NCI-H2081 (cell line): ENCODE measurements at regions not wholly inside any gene's neighbourhood (a gene's known extent, or its start where the extent isn't known, plus 50 kb on each side); places are given as distances from the start of the nearest gene placed in this dataset.
"Not testable (repeated sequence)": the region's sequence is repeated elsewhere in the genome, so short reads cannot be mapped to it uniquely, and the experiment has no call there.

Source experiments
- DNase-seq, 2 experiments: peaks; one replicate each; lab custom pipeline; 2025; lab: John Stamatoyannopoulos, UW

DNA sequence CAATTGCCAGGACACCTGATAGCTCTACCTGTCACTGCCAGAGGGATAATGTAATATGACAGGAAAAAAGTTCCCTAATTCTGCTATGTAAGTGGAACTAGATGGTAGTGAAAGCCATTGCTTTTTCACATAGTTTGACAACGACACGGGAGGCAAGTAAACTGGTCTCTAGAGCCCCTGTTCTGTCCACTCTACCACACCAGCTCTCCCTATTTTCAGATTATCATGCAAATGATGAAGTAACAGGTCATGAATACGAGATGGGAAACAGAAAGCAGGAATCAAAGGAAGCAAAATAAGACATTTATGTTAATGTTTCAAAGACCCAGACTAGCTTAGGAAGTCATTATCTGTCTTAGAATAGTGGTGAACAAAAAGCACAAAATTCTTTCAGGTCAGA, 56.2 kb downstream of the TAF11L14 start:
- DNase-seq: no peak

GRCh38 chr5:17691762-17692161, 57.5 kb downstream of the TAF11L14 start:
- no peak for DNase-seq

- DNase-seq: no peak
Observed at GRCh38 chr5:17694371-17694770, 60.1 kb downstream of the TAF11L14 start.

DNA sequence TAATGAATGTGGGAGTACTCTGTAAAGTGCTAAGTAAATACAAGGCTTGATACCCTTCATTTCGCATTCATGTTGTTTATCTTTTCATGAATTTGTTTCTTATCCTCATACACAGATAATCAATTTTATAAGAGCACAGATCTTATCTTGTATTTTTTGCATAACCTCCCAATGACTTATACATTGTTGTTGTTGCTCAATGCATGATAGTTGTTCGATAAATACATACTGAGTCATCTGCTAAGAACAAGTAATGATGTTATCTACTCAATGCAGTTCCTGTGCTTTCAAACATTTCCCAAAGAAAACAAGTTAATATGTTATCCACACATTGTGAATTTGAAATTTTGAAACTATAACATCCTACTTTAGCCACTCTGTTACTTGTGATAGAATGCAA, 60.7 kb downstream of the TAF11L14 start:
- no peak for DNase-seq

DNA sequence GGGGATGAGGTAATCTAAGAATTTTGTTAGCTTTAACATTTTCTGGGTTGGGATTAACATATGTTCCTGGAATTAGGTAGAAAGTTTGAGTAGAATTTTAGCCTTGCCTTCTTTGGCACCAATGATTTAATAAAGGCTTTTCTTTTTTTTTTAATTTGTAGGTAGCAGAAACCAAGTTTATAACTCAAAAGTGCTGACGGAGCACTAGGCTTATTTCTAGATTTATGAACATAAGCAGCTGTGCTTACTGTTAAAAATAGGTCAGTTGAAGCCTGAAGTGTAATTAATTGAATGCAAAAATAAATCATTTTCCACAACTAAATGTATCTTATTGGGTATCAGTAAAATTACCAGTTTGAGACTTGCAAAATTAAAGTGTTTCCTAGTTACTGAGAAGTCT, 62.4 kb downstream of the TAF11L14 start:
- no peak for DNase-seq

GRCh38 chr5:17697671-17698070, 63.4 kb downstream of the TAF11L14 start:
- no peak for DNase-seq

DNA sequence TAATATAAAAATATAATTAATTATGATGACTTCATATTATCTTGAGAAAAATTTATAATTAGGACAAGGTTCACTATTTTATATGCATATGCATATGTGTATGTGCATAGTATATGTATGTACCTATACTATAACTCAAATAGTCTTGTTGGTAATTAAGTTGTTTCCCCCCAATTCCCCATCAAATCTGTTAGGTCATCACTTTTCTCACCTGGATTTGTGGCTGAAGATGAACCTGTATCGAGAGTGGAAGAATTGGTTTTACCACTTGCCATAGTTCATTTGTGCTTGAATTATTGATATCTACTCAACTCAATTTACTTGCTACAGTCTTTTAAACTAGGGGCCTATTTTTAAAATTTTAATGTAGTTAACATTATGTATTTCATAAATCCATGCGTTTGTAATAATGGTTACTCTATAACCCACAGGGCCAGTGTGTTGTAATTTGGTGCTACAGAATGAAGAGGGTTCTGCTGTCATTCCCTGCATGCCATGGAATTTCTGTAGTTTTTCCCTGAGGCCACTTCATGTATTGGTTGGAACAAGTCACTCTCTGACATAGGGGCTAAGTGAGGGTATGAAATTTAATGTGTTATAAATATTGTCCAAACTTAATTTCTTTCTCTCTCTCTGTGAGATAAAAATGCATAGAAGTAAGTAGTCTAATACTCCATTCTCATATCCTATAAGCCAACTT, 74.9 kb downstream of the TAF11L14 start:
- no peak for DNase-seq

- DNase-seq: no peak
Observed at GRCh38 chr5:17713301-17713700, 79.0 kb downstream of the TAF11L14 start.

- DNase-seq: no peak
Observed at GRCh38 chr5:17714186-17714585, 79.9 kb downstream of the TAF11L14 start.

GRCh38 chr5:17719592-17719991, 85.3 kb downstream of the TAF11L14 start:
- DNase-seq: no peak

DNA sequence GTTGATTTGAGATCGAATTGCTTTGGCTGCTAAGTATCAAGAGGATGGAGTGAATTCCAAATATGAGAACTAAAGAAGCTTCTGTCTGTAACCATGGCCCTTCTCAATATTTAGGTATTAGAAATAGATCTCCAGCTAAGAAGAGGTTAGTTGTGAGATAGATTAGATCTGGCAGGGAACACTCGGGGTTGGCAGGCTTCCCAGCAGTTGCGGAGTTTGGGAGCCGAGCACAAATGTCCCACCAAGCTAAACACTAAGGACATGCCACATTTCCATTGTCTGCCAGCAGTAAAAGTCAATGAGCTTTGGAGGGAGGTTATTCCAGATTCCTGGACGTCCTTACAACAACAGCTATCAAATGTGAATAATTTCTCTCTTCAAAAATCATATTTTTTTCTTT, 85.8 kb downstream of the TAF11L14 start:
- DNase-seq: peak; percentile 14 to 54

DNA sequence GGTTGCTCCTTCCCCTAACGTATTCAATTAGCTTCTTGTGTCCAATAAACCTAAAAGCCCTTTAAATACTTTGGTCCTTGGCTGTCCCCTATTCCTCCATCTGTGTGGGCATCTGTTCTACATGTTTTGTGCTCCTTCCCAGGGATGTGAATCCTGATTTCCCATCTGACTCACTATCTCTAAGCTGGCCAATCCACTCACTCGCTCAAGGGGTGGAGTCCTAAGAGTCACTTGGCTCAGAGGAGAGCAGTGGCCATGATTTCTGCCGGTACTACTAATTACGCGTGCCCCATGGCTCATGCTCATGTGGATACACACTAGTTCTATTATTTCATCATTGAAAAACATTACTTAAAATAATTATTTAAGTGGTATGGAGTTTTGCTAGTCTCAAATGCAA, 89.6 kb downstream of the TAF11L14 start:
- DNase-seq: no peak

DNA sequence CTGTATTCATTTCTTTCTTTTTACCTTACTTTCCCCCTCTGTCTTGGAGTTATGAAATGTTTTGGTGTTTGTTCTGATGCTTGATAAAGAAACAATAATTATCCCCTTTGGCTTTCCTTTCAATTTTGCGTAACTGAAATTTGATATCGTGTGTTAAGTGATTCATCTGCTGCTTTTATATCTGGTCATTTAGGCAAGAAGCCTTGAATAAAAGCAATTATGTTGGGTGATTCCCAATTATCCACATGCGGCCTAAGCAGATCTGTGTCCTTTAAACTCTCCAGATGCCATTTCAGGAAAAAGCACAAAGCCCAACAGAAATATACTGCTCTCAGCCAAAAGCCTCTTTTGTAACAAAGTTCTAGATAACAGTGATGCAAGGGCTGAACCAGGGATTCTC, 92.8 kb downstream of the TAF11L14 start:
- peak; percentile 12 to 73 for DNase-seq

GRCh38 chr5:17730421-17730820, 96.2 kb downstream of the TAF11L14 start:
- DNase-seq: no peak

DNA sequence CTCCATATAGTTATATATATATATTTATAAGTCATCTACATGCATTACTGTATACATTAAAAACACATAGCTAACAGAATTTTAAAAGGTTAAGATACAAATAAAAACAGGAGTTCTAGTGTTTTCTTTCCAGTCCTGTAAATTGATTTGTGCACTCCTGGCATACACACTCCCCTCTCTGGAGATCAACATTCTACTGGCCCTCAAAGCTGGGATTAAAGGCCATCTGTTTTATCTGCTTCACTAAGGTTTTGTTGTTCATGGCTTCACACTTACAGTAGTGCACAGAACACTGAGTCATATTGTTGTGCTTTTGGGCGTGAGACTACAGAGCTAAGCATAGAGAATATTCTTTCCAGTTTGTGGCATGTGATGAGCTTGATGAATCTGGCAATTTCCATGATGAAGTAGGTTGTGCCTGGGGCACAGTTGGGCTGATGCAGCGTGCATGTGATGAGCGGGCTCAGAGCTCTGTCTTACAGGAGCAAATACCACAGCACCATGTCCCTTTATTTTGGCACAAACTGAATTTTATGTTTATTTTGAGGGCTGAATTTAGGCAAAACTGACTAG, 98.2 kb downstream of the TAF11L14 start:
- no peak for DNase-seq

DNA sequence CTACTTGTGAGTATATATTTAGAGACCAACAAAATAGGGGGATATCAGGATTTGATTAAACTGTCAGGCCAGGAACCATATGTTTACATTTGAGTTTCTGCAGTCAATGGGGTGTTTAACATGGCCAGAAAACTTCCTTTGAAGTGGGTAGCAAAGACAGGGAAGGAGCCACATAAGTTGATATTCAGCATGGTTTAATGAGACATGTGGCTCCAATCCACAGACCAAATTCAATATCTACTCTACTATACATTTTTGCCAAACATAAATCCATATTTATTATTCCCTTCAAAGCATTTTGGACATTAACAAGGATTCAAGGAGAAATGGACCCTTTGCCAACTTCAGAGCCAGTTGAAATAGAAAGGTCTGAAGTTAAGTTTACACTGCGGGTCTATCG, 99.8 kb downstream of the TAF11L14 start:
- DNase-seq: no peak

GRCh38 chr5:17735761-17736160, 101.5 kb downstream of the TAF11L14 start:
- DNase-seq: no peak

- DNase-seq: no peak
Observed at GRCh38 chr5:17737092-17737491, 102.8 kb downstream of the TAF11L14 start.

- DNase-seq: no peak
Observed at GRCh38 chr5:17738446-17738845, 104.2 kb downstream of the TAF11L14 start.

DNA sequence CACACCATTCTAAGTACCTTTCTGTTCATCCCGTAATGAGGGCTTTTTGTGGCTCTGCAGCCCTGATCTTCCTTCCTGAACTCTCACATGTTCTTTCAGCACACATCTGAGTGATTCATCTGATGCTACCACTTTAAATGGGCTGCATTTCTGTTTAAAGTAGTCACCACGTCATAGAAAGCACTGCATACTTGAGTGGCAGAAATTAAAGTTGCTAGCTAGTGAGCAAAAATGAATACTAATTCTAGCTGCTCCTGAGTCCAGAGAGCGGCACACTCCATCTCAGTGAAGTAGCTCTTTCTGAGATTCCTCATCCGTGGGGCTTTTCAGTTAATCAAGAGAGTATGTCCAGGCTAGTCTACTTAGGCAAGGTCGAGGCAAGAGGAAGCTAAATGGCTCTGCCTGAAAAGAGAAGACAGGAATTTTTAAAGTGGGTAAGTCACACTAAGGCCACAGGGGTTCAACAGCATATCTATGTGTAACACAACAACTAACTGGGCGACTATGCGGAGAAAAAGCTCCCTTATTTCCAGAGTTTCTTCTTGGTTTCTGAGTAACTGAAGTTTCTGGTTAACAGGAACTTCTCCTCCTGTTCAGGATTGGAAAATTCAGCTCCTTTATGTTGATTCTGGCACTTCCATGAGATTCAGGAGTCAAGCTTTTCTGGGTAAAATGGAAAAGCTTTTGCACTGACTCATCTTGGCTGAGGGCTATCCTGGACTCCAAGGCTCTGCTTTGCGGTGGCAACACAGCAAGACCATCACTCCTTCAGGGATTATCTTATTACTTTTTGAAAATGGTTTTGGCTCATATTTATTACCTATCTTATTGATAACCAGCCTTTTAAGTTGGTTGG, 109.5 kb downstream of the TAF11L14 start:
- DNase-seq: no peak

DNA sequence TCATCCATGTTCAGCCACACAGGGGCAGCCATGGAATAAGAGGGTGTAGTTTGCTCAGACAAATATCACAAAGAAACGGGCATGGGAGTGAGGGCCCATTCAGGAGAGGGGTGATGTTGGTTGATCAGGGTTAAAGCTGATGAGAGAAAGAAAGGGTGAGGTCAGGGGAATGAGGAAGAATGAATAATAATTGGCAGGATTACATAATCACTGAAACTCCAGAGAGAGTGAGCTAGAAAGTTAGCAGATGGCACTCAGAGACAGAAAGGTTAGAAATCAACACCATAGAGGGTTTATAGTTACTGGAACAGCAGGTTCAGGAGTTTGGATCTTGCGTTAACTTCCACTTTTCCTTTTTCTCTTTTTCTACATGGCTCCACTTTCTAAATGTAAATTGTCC, 113.9 kb downstream of the TAF11L14 start:
- no peak for DNase-seq

DNA sequence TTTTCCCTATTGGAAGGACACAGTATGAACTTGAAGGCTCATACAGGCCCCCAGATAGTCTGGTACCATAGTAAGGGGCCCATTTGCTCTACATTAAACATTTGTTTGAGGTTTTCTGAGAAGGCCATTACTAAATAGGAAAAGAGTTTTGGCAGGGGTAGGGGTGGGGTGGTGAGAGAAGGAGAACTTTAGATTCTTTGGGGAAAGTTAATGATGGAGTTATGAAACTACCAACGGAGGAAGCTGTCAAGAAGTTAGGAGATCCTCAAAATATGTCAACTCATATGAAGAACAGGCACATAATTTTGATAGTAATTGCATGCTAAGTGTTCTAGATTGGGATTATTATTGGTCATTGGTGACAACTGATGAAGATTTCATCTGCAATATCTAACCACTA, 114.7 kb downstream of the TAF11L14 start:
- no peak for DNase-seq

GRCh38 chr5:17755406-17755805, 121.1 kb downstream of the TAF11L14 start:
- not testable (repeated sequence) for DNase-seq
